ENCODE measurements at regions not wholly inside any gene's neighbourhood (a gene's known extent, or its start where the extent isn't known, plus 50 kb on each side); places are given as distances from the start of the nearest gene placed in this dataset.
"Not testable (repeated sequence)": the region's sequence is repeated elsewhere in the genome, so short reads cannot be mapped to it uniquely, and the experiment has no call there.

DNA sequence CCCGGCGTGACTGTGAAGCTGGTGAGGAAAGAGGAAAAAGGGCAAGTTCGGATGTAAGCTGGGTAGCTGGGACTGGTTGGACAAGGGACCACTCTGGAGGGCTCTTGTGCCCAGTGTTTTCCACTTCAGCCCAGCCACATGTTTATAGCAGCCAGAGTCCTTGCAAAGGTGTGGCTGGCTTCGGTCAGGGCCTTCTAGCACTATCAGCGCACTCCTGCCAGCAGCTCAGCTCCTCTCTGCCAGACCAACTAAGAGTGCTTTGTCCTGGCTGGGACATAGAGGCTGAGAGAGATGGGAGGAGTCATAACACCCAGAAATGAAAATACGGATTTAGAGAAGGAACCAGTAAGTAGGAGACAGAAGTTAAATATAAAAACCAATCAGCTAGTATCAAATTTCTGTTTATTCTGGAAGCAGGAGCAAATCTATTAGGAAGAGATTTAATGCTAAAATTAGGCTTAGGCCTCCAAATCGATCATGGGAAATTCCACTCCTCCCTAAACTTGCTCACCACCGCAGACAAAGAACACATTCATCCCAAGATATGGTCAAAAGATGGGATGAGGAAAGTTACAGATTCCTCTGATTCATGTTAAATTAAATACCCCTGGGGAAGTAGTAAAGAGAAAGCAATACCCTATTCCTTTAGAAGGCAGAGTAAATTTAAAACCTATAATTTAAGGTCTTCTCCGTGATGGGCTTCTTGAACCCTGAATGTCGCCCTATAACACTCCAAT, 135.0 kb downstream of the RALA start:
- DNase-seq (ENCODE audit: low read depth in 1 of 2, low spot score in 1 of 2), result no peak

DNA sequence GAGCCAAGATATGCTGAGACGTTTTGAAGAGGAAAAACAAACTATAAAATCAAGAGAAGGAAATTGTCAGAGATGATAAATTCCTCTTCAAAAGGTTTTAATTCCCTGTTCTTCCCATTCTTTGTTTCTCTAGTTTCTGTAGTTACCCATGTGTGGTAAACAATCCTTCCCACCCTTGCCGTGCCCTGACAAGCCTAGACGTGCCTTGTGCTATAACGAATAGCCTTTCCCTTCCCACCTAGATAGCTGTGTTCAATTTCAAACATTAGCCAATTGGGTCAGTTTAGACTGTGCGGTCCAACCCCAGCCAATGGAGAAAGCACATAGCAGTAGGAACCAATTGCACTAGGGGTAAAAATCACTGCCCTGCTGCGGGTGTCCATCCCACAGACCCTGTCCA, 138.1 kb downstream of the RALA start:
- DNase-seq (ENCODE audit: low read depth in 1 of 2, low spot score in 1 of 2), result no peak

DNA sequence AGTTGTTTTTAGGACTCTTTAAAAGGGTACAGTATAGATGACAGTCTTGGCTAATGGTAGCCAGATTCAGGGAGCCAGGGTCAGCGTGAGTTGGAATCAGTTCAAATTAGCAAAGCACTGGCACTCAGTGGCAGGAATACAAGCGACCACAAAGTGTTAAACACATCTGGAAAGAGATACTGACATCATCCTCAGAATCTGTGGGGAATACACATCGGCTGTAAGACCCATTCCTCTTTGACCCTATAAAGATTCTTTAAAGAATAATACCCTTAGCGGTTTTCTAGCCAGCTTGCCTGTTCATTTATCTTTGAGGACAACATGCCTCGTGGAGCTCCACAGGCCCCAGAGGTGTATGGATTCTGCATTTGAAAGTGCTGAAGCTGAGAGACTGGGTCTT, 139.1 kb downstream of the RALA start:
- DNase-seq (ENCODE audit: low read depth in 1 of 2, low spot score in 1 of 2), result not testable (repeated sequence)

DNA sequence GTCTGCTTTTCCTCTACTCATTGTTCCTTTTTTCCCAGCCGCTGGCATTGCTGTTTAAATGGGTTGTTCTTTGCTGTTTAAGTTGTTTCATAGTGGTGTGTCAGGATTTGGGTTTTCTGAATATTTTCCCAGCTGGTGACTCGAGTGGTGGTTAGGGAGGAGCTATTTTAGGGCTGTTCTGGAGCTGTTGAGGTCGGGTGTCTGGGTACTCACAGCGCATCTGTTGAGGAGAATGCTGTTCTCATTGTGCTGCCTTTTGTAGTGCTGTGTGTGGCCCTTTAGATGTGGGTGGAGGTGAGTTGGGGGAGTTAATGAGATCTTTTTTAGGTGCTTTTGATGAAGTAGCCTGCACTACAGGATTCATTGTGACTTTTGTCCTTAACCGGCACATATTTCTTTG, 139.5 kb downstream of the RALA start:
- DNase-seq (ENCODE audit: low read depth in 1 of 2, low spot score in 1 of 2), result not testable (repeated sequence)

DNA sequence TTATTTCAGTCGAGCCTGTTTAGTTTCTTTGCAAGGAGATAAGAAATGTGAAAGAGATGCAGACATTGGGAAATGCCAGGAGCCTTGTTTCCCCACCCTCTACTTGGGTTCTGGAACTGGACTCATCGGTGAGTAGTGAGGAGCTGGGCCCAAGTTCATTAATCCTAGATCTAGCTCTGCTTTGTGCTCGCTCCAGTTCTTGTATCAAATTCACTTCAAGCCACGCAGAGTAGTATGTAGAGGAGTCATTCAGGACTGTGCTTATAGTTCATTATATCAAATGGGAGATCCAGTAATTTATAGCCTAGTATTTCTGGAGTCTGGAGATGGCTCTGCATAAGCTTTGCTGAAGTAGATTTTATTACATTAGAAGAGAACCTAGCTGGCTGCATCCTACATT, 142.5 kb downstream of the RALA start:
- DNase-seq (ENCODE audit: low read depth in 1 of 2, low spot score in 1 of 2), result not testable (repeated sequence)

DNA sequence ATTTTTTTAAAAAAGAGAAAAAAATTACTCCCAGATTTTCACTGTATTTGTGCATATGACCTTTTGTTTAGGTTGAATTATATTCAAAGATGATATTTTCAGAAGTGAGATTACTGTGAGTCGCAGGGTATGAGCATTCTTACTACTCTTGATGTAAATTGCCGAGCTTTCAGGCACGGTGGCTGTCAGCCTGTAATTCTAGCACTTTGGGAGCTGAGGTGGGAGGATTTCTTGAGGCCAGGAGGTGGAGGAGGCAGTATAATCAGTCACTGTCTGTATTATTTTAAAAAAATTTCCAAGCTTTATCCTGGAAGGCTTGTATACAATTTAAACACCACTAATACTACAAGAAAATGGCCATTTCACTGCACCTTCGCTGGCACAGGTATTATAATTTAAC, 145.1 kb downstream of the RALA start:
- not testable (repeated sequence) for DNase-seq (ENCODE audit: low read depth in 1 of 2, low spot score in 1 of 2)

DNA sequence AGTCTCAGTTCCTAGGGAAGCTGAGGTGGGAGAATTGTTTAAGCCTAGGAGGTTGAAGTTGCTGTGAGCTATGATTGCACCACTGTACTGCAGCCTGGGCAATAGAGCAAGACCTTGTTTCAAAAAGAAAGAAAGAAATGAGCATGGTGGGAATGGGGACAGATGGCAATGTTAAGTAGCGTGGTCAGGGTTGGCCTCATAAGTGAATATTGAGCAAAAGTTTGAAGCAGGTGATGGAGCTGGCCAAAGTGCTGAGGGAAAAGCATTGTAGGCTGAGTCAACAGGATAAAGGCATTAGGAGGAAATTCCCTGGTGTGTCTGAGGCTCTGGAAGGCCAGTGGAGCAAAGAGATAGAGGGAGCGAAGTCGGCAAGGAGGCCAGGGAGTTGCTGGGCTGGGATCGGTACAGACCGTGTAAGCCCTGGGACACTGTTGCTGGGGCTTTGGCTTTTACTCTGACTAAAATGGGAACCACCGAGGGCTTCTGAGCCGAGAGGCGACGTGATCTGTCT, 151.0 kb downstream of the RALA start:
- not testable (repeated sequence) for DNase-seq (ENCODE audit: low read depth in 1 of 2, low spot score in 1 of 2)

DNA sequence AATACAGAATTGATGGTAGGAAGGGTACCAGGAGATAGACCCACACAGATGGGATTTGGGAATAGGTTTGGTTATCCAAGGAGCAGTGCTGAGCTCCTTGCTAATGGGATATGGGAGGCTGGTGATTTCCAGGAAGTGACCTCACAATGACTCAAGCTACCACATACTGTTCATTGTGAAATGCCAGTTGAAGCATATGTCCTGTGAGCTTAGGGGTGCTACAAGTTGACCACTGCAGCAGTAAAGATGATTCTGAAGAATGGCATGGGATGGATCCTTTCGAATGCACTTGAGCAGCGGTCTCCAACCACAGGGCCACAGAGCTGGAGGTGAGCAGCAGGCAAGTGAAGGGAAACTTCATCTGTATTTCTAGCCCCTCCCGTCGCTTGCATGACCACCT, 158.2 kb downstream of the RALA start:
- DNase-seq (ENCODE audit: low read depth in 1 of 2, low spot score in 1 of 2), result not testable (repeated sequence)

DNA sequence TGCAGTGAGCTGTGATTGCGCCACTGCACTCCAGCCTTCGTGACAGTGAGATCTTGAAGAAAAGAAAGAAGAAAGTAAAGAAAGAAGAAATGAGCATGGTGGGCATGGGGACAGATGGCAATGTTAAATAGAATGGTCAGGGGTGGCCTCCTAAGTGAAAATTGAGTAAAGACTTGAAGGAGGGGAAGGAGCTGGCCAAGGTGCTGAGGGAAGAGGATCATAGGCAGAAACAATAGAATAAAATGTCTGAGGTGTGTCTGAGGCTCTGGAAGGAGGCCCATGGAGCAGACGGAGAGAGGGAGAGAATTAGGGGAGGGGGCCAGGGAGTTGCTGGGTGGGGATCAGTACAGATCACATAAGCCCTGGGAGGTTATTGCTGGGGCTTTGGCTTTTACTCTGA, 163.1 kb downstream of the RALA start:
- DNase-seq (ENCODE audit: low read depth in 1 of 2, low spot score in 1 of 2), result not testable (repeated sequence)

DNA sequence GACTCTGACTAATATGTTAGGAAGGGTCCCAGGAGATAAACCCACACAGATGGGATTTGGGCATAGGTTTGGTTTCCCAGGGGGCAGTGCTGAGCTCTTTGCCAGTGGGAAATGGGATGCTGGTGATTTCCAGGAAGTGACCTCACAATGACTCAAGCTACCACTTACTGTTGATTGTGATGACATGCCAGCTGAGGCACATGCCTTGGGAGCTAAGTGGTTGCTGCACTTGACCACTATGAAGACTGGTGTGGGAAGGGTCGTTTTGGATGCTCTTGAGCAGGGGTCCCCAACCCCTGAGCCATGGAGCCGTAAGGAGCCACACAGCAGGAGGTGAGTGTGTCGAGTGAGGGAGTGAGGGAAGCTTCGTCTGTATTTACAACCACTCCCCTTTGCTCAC, 159.0 kb upstream of the CDK13 start:
- DNase-seq (ENCODE audit: low read depth in 1 of 2, low spot score in 1 of 2), result not testable (repeated sequence)

DNA sequence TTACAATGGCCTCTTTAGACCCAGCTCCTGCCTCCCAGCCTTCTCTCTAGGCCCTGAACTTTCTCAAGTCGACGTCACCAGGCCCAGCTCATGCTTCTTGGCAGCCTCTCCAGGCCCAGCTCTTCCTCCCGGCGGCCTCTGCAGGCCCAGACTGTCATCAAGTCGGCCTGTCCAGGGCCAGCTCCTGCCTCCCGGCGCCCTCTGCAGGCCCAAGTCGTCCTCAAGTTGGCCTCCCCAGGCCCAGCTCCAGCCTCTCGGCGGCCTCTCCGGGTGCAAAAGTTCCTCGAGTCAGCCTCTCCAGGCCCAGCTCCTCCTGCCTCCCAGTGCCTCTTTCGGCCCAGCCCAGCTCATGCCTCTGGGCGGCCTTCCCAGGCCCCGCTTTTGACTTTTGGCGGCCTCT, 158.1 kb upstream of the CDK13 start:
- not testable (repeated sequence) for DNase-seq (ENCODE audit: low read depth in 1 of 2, low spot score in 1 of 2)

DNA sequence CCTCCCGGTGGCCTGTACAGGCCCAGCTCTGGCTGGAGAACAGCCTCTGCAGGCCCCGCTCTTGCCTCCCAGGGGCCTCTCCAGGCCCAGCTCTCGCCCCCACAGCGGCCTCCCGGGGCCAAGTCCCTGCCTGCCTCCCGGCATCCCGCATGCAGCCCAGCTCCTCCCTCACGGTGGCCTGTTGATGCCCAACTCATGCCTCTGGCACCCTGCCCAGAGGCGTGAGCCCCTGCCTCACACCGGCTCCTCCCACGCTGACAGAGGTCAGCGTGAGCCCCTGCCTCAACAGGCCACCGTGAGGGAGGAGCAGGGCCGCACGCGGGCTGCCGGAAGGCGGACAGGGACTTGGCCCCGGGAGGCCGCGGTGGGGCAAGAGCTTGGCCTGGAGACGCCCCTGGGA, 157.0 kb upstream of the CDK13 start:
- not testable (repeated sequence) for DNase-seq (ENCODE audit: low read depth in 1 of 2, low spot score in 1 of 2)

DNA sequence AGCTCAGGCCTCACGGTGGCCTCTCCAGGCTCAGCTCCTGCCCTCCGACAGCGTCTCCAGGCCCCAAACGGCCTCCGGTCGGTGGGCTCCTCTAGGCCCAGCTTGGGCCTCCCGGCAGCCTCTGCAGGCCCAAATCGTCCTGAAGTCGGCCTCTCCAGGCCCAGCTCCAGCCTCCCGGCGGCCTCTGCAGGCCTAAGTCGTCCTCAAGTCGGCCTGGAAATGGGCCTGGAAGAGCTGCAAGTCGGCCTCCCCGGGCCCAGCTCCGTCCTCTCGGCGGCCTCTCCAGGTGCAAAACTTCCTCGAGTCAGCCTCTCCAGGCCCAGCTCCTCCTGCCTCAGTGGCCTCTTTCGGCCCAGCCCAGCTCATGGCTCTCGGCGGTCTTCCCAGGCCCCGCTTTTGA, 156.2 kb upstream of the CDK13 start:
- DNase-seq (ENCODE audit: low read depth in 1 of 2, low spot score in 1 of 2), result not testable (repeated sequence)

DNA sequence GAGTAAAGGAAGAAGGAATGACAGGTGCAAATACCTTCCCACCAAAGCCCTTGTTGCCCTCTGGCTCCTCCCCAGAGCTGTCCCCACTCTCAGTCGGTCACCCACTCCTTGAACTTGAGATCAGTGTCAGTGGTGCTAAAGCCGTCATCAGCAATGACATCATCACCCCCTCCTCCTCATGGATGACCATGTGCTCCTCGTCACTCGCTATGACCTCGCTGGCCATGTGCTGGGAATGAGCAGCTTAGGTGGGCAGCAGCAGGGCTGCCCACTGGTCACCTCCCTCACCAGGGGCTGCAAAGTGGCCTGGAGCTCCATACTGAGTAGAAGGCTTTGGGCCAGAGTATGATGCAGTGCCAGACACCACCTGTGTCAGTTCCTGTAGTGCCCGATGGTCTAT, 153.1 kb upstream of the CDK13 start:
- DNase-seq (ENCODE audit: low read depth in 1 of 2, low spot score in 1 of 2), result not testable (repeated sequence)

DNA sequence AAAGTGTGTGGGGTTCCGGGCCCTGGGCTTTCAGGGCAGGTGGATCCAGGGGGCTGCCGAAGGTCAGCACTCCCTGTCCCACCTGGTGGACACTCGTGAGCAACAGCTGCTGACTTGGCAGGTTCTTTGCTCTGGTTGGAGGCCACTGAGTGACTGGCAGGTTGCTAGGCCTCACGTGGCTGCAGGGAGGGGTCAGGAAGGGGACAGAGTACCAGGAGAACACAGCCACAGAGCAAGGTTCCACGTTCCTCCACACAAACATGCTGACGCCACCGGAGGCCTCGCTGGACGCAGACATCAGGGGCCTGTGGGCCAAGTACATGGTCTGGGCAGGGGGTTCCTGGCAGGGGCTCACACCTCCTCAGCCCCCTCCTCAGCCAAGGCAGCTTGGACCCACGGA, 152.0 kb upstream of the CDK13 start:
- DNase-seq (ENCODE audit: low read depth in 1 of 2, low spot score in 1 of 2), result not testable (repeated sequence)

DNA sequence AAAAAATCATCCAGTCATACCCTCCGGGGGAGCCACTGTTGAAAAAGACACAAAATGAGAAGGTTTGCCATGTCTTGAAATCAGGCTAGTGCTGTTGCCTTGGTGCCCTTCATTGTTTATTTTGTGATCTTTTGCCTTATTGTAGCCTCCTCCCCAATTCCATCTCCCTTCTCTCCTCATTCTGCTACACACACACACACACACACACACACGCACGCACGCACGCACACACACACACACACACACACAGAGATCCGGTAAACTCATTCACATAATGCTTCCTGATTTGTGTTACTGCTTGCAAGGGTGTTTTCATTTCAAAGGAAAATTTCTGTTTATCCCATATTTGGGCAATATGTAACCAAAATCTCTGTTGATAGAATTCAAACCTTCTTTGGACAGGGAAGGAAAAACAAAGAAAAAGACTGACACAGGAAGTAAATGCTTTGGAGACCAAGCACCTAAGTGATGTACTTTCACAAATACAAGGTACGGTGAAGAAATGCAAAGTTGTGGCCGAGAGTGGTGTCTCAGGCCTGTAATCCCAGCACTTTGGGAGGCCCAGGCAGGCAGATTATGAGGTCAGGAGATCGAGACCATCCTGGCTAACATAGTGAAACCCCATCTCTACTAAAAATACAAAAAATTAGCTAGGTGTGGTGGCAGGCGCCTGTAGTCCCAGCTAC, 141.1 kb upstream of the CDK13 start:
- DNase-seq (ENCODE audit: low read depth in 1 of 2, low spot score in 1 of 2), result no peak

DNA sequence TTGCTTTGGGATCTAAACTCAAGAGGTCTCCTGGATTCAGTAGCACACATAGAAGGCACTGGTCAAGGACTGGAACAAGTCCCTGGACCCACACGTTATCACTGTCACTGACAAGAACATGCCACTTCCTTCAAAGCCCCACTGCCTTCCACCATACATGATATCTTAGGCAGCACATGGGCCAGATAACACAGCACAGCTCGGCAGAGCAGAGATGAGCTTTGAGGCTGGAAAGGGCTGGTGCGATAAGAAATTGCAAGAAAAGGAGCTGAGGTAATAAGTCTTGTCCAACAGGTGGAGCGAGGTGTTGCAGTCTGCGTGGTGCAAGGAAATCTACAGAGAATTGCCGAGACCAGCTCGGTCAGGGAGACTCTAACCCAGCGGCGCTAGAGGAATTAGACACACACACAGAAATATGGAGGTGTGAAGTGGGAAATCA, 139.8 kb upstream of the CDK13 start:
- no peak for DNase-seq (ENCODE audit: low read depth in 1 of 2, low spot score in 1 of 2)

DNA sequence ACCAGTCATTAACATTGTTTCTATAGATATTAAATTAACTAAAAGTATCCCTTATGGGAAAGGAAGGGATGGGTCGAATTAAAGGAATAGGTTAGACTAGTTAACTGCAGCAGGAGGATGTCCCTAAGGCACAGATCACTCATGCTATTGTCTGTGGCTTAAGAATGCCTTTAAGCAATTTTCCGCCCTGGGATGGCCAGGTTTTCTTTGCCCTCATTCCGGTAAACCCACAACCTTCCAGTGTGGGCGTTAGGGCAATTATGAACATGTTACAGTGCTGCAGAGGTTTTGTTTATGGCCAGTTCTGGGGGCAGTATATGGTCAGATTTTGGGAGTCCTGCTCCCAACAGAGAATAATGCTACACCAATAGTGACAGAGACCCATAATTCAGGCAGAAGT, 139.3 kb upstream of the CDK13 start:
- DNase-seq (ENCODE audit: low read depth in 1 of 2, low spot score in 1 of 2), result no peak

DNA sequence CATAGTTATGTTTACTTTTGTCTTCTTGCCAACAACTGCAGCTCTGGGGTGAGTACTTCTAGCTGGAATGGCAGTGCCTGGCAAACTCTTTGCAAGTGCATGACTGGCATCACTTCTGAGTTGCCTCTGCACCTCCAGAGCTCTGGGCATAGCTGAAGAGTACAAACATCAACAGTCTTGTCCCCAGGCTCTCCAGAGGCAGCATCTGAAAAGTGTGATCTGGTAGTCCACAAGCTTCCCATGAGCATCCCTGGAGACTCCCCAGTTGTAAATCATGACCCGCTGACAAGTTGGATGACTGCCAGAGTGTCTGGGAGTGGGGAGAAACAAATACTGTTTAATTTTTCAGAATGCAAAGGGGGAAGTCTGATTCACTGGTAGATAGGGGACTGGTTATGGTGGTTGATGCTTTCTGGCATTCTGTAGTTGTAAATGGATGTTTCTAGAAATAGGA, 138.9 kb upstream of the CDK13 start:
- DNase-seq (ENCODE audit: low read depth in 1 of 2, low spot score in 1 of 2), result no peak

DNA sequence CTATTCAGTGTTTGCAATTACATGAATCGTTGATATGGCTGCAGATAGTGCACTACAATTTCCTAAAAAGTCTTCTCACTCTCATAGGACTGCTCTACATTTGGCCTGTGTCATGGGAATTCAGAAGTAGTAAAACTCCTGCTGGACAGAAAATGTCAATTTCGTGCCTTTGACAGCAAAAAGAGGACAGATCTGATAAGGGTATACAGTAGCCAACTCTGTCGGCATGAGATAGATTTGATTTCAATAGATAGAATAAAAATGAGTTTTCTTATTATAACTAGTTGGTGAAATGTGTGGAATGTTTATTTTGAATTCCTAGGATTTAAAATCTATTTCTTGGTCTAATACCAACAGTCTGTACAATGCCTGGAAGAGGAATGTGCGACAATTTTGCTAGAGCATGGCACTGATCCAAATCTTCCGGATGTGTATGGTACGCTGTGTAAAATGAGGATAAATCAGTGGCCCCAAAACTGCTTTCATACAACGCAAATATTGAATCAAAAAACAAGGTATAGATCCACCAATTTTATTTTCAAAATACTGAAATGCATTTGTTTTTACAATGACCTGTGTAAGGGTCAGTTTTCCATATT, 133.5 kb upstream of the CDK13 start:
- no peak for DNase-seq (ENCODE audit: low read depth in 1 of 2, low spot score in 1 of 2)

DNA sequence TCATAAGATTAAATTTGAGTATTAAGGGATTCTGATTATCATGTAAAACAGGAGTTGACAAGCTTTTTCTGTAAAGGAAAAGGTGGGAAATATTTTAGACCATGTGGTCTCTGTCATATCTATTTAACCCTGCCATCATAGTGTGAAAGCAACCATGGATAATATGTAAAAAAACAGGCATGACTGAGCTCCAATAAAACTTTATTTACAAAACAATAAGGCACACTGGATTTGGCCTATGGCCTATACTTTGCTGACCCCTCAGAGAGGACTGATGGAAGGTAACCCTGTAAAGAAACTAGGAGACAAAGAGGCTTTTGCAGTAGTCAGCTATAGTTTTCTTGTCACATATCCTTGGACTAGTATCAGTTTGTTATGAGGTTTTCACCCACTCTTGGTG, 130.5 kb upstream of the CDK13 start:
- no peak for DNase-seq (ENCODE audit: low read depth in 1 of 2, low spot score in 1 of 2)
